Ascending aorta (tissue), 2 donors: ENCODE measurements at regions not wholly inside any gene's neighbourhood (a gene's known extent, or its start where the extent isn't known, plus 50 kb on each side); places are given as distances from the start of the nearest gene placed in this dataset.

Source experiments
- DNase-seq, 2 donors: peaks; one replicate each; pipeline ENCODE4 v3.0.0-alpha.2; 2019; ENCODE audit warnings: low spot score in 2 of 2
- H3K27ac ChIP-seq, 2 donors: fragments of 200-600 bp; sonication (generic); one replicate each; pipeline ENCODE4 v1.5.1; 2016 to 2017; ENCODE audit warnings: mild to moderate bottlenecking in 1 of 2
- H3K27me3 ChIP-seq: fragments of 200-600 bp; sonication (generic); one replicate; pipeline ENCODE4 v1.5.1; 2017
- H3K36me3 ChIP-seq, 2 donors: fragments of 200-600 bp; sonication (generic); one replicate each; pipeline ENCODE4 v1.5.1; 2016
- H3K4me1 ChIP-seq, 2 donors: fragments of 200-600 bp; sonication (generic); one replicate each; pipeline ENCODE4 v1.5.1; 2016 to 2017; ENCODE audit warnings: mild to moderate bottlenecking in 1 of 2
- H3K4me3 ChIP-seq, 2 donors: fragments of 200-600 bp; sonication (generic); one replicate each; pipeline ENCODE4 v1.5.1; 2016 to 2017; ENCODE audit warnings: mild to moderate bottlenecking in 1 of 2
- H3K9me3 ChIP-seq, 2 donors: fragments of 200-600 bp; sonication (generic); one replicate each; pipeline ENCODE4 v1.5.1; 2016
- intact Hi-C: fragments of 100-400 bp; cut with DNase I; formaldehyde crosslinking; loops from one replicate; pipeline ENCODE4 v1.15.1; 2023
- TF ChIP-seq, protein P1 (sequence below), 3 experiments: fragments of 200-600 bp in 2 of 3; fragments of 450-650 bp in 1 of 3; sonication (generic) in 2 of 3; IDR thresholded peaks; one replicate each; pipeline ENCODE4 v1.5.1; 2016 to 2019; ENCODE audit warnings: antibody characterized with exemption in 3 of 3, mild to moderate bottlenecking in 1 of 3, moderate library complexity in 1 of 3

GRCh38 chr4:32768664-32769389 lies 2048.7 kb downstream of the PCDH7 start:
- Histone ChIP-seq H3K36me3 (no peaks in the 10 kb centered on the region), H3K4me3 (no peak overlapping the region), H3K4me1 (no peaks in the 10 kb centered on the region), H3K27me3 (no peaks in the 10 kb centered on the region), H3K9me3 (no peaks in the 10 kb centered on the region), H3K27ac (no peak overlapping the region)
- TF ChIP-seq, protein P1, sequence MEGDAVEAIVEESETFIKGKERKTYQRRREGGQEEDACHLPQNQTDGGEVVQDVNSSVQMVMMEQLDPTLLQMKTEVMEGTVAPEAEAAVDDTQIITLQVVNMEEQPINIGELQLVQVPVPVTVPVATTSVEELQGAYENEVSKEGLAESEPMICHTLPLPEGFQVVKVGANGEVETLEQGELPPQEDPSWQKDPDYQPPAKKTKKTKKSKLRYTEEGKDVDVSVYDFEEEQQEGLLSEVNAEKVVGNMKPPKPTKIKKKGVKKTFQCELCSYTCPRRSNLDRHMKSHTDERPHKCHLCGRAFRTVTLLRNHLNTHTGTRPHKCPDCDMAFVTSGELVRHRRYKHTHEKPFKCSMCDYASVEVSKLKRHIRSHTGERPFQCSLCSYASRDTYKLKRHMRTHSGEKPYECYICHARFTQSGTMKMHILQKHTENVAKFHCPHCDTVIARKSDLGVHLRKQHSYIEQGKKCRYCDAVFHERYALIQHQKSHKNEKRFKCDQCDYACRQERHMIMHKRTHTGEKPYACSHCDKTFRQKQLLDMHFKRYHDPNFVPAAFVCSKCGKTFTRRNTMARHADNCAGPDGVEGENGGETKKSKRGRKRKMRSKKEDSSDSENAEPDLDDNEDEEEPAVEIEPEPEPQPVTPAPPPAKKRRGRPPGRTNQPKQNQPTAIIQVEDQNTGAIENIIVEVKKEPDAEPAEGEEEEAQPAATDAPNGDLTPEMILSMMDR (IDR thresholded peaks at IDR 0.05), result no peak
- DNase-seq, result no peak
- intact Hi-C loops, result no loop called here

DNA sequence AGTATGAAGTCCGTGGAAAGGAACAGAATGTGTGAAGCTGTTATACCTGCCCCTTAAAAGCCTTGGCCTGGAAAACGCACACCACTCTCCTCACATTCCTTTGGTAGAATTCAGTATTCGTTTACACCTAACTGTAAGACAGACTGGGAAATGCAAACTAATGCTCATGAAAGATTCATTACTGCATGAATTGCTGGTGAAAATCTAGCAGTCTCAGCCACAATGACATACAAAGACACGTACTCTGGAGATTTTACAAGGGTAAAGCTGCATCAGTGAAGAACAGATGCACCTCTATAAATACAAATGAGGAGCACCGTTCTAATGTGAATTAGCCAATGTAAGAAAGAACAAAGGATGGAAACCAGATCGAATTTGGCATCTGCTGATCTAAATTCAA lies 2051.3 kb downstream of the PCDH7 start:
- TF ChIP-seq, protein P1 (IDR thresholded peaks at IDR 0.05), result no peak
- no peak overlapping the region for H3K27ac ChIP-seq
- no peak for DNase-seq
- H3K27me3 ChIP-seq, result no peaks in the 10 kb centered on the region
- H3K9me3 ChIP-seq, result no peaks in the 10 kb centered on the region
- intact Hi-C loops, result no loop called here
- H3K36me3 ChIP-seq, result no peaks in the 10 kb centered on the region
- no peaks in the 10 kb centered on the region for H3K4me1 ChIP-seq
- H3K4me3 ChIP-seq, result no peak overlapping the region

GRCh38 chr4:32775049-32775448 lies 2054.9 kb downstream of the PCDH7 start:
- no peak overlapping the region for H3K4me3 ChIP-seq
- H3K27me3 ChIP-seq, result no peaks in the 10 kb centered on the region
- H3K27ac ChIP-seq, result no peak overlapping the region
- DNase-seq, result no peak
- H3K36me3 ChIP-seq, result no peaks in the 10 kb centered on the region
- H3K9me3 ChIP-seq, result no peaks in the 10 kb centered on the region
- no peaks in the 10 kb centered on the region for H3K4me1 ChIP-seq
- TF ChIP-seq, protein P1 (IDR thresholded peaks at IDR 0.05), result no peak
- intact Hi-C loops, result no loop called here

- intact Hi-C loops, result no loop called here
- H3K27me3 ChIP-seq, result no peaks in the 10 kb centered on the region
- no peak overlapping the region for H3K27ac ChIP-seq
- DNase-seq, result no peak
- H3K9me3 ChIP-seq, result no peaks in the 10 kb centered on the region
- no peaks in the 10 kb centered on the region for H3K4me1 ChIP-seq
- no peak overlapping the region for H3K4me3 ChIP-seq
- no peaks in the 10 kb centered on the region for H3K36me3 ChIP-seq
- TF ChIP-seq, protein P1 (IDR thresholded peaks at IDR 0.05), result no peak
Measured at GRCh38 chr4:32776435-32777203, 2056.4 kb downstream of the PCDH7 start.

- TF ChIP-seq, protein P1 (IDR thresholded peaks at IDR 0.05), result no peak
- H3K27ac ChIP-seq, result no peak overlapping the region
- H3K36me3 ChIP-seq, result no peaks in the 10 kb centered on the region
- no peak for DNase-seq
- H3K9me3 ChIP-seq, result no peaks in the 10 kb centered on the region
- no peaks in the 10 kb centered on the region for H3K27me3 ChIP-seq
- no peaks in the 10 kb centered on the region for H3K4me1 ChIP-seq
- intact Hi-C loops, result no loop called here
- H3K4me3 ChIP-seq, result no peak overlapping the region
Measured at GRCh38 chr4:32778025-32778424, 2057.9 kb downstream of the PCDH7 start.
